ENCODE measurements at regions not wholly inside any gene's neighbourhood (a gene's known extent, or its start where the extent isn't known, plus 50 kb on each side); places are given as distances from the start of the nearest gene placed in this dataset.

DNA sequence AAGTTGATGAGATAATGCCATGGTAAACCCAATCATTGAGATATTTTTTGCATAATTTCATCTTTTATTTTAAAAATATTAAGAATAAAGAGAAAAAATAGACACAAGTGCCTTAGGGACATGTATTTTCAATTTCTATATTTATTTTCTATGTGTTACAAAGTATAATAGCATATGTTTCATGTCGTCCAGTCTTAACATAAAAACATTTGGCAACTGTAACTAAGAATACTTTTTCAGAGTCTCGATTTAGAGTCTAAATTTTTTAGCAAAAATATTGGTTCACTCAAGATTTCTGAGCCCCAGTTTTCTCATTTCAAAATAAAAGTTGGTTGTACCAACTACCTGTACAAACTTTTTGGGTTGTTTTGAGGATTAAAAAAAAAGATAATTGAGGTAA lies 511.4 kb upstream of the ZNF385D start:
- TF ChIP-seq JUNB (IDR thresholded peaks at IDR 0.05) (no peak), POLR2A (IDR thresholded peaks at IDR 0.05; ENCODE audit: low read length) (no peak), USF2 (IDR thresholded peaks at IDR 0.05) (no peak), CEBPB (IDR thresholded peaks at IDR 0.05) (no peak), NR3C1 (IDR thresholded peaks at IDR 0.05) (no peak), HDAC2 (IDR thresholded peaks at IDR 0.05) (no peak), POLR2AphosphoS2 (conservative IDR thresholded peaks at IDR 0.05; ENCODE audit: low read length) (no peak), MAX (IDR thresholded peaks at IDR 0.05) (no peak), CBX8 (IDR thresholded peaks at IDR 0.05) (no peak), HOXB5 (CRISPR knock-in tag; IDR thresholded peaks at IDR 0.05) (no peak), EP300 (IDR thresholded peaks at IDR 0.05) (no peak), NPAS2 (CRISPR knock-in tag; IDR thresholded peaks at IDR 0.05; ENCODE audit: borderline replicate concordance) (no peak)
- TF ChIP-seq, protein P1, sequence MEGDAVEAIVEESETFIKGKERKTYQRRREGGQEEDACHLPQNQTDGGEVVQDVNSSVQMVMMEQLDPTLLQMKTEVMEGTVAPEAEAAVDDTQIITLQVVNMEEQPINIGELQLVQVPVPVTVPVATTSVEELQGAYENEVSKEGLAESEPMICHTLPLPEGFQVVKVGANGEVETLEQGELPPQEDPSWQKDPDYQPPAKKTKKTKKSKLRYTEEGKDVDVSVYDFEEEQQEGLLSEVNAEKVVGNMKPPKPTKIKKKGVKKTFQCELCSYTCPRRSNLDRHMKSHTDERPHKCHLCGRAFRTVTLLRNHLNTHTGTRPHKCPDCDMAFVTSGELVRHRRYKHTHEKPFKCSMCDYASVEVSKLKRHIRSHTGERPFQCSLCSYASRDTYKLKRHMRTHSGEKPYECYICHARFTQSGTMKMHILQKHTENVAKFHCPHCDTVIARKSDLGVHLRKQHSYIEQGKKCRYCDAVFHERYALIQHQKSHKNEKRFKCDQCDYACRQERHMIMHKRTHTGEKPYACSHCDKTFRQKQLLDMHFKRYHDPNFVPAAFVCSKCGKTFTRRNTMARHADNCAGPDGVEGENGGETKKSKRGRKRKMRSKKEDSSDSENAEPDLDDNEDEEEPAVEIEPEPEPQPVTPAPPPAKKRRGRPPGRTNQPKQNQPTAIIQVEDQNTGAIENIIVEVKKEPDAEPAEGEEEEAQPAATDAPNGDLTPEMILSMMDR (IDR thresholded peaks at IDR 0.05) = no peak
- TF ChIP-seq, protein P2, sequence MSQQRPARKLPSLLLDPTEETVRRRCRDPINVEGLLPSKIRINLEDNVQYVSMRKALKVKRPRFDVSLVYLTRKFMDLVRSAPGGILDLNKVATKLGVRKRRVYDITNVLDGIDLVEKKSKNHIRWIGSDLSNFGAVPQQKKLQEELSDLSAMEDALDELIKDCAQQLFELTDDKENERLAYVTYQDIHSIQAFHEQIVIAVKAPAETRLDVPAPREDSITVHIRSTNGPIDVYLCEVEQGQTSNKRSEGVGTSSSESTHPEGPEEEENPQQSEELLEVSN (IDR thresholded peaks at IDR 0.05; ENCODE audit: borderline replicate concordance, low read depth) = no peak
